SK-N-SH (cell line): ENCODE measurements at regions not wholly inside any gene's neighbourhood (a gene's known extent, or its start where the extent isn't known, plus 50 kb on each side); places are given as distances from the start of the nearest gene placed in this dataset.

Experiments used
- CTCF ChIA-PET: fragments of 300-600, 350-600 bp; formaldehyde crosslinking; extraction: SDS; loops from one replicate; lab custom pipeline; 2021; lab: Yijun Ruan, JAX
- POLR2A ChIA-PET: fragments of 350-600 bp; sonication (Branson Sonifier 250); formaldehyde crosslinking; extraction: SDS; loops from one replicate; lab custom pipeline; 2020; ENCODE audit warnings: antibody characterized with exemption, inconsistent platforms; lab: Yijun Ruan, JAX
- DNase-seq: peaks from one replicate; pipeline ENCODE4 v3.0.0; 2012
- H2AFZ ChIP-seq: fragments of 200-600 bp; sonication (generic); 2 replicates; pipeline ENCODE4 v1.8.1; 2016; ENCODE audit warnings: antibody characterized with exemption, mild to moderate bottlenecking, low read depth
- H3F3A ChIP-seq: fragments of 200-600 bp; sonication (generic); replicated peaks from 2 replicates; pipeline ENCODE3; 2016; ENCODE audit warnings: antibody characterized with exemption, mild to moderate bottlenecking; ENCODE audit not compliant: insufficient read depth
- H3K27ac ChIP-seq, 2 experiments: fragments of 200-500 bp in 1 of 2; fragments of 200-600 bp in 1 of 2; sonication (Bioruptor generic) in 1 of 2; sonication (generic), shearing (Covaris generic) in 1 of 2; 2 replicates each; pipeline versions ENCODE4 v1.5.1 to v1.6.1; 2014 to 2016; ENCODE audit warnings: low read depth in 2 of 2, inconsistent platforms in 1 of 2, low read length in 1 of 2, mild to moderate bottlenecking in 1 of 2, mixed read lengths in 1 of 2
- H3K27me3 ChIP-seq: fragments of 200-600 bp; sonication (generic), shearing (Covaris generic); 2 replicates; pipeline ENCODE4 v1.6.1; 2016; ENCODE audit warnings: mixed run types; ENCODE audit not compliant: insufficient read depth
- H3K36me3 ChIP-seq, 2 experiments: fragments of 200-500 bp in 1 of 2; fragments of 200-600 bp in 1 of 2; sonication (Bioruptor generic) in 1 of 2; sonication (generic) in 1 of 2; replicated peaks in 1 of 2; 2 replicates each; pipeline versions ENCODE3 to v1.5.1; 2014 to 2016; ENCODE audit warnings: low read length in 1 of 2, mild to moderate bottlenecking in 1 of 2; ENCODE audit not compliant: insufficient read depth in 2 of 2, control insufficient read depth in 1 of 2
- H3K4me1 ChIP-seq, 2 experiments: fragments of 200-500 bp in 1 of 2; fragments of 200-600 bp in 1 of 2; sonication (Bioruptor generic) in 1 of 2; sonication (generic), shearing (Covaris generic) in 1 of 2; 2 replicates each; pipeline versions ENCODE4 v1.5.1 to v1.6.1; 2014 to 2016; ENCODE audit warnings: low read depth in 1 of 2, low read length in 1 of 2, mixed run types in 1 of 2; ENCODE audit not compliant: insufficient read depth in 2 of 2, control insufficient read depth in 1 of 2
- H3K4me2 ChIP-seq: fragments of 200-600 bp; sonication (generic), shearing (Covaris generic); 2 replicates; pipeline ENCODE4 v1.6.1; 2017; ENCODE audit warnings: mixed run types
- H3K4me3 ChIP-seq, 2 experiments: fragments of 200-500 bp in 1 of 2; fragments of 200-600 bp in 1 of 2; sonication (Bioruptor generic) in 1 of 2; sonication (generic), shearing (Covaris generic) in 1 of 2; 2 replicates each; pipeline versions ENCODE4 v1.5.1 to v1.8.1; 2014 to 2016; ENCODE audit warnings: low read depth in 2 of 2, inconsistent platforms in 1 of 2, low read length in 1 of 2, mild to moderate bottlenecking in 1 of 2, mixed read lengths in 1 of 2, moderate library complexity in 1 of 2
- H3K79me2 ChIP-seq: fragments of 200-600 bp; sonication (generic); 2 replicates; pipeline ENCODE4 v1.8.1; 2017; ENCODE audit warnings: mild to moderate bottlenecking; ENCODE audit not compliant: insufficient read depth
- H3K9ac ChIP-seq: fragments of 200-600 bp; sonication (generic); 2 replicates; pipeline ENCODE4 v1.6.1; 2017; ENCODE audit warnings: mixed run types
- H3K9me2 ChIP-seq: fragments of 200-600 bp; sonication (generic); 2 replicates; pipeline ENCODE4 v1.6.1; 2017; ENCODE audit warnings: mixed run types
- H3K9me3 ChIP-seq: fragments of 200-600 bp; sonication (generic); 2 replicates; pipeline ENCODE4 v1.6.1; 2017; ENCODE audit warnings: mixed run types, mild to moderate bottlenecking, moderate library complexity
- H4K20me1 ChIP-seq: fragments of 200-600 bp; sonication (generic); 2 replicates; pipeline ENCODE4 v1.6.1; 2017; ENCODE audit warnings: mild to moderate bottlenecking, mixed run types; ENCODE audit not compliant: insufficient read depth
- CHD2 ChIP-seq: fragments of 150-350 bp; IDR thresholded peaks from 2 replicates; pipeline ENCODE4 v1.6.1; 2018; ENCODE audit warnings: low read length; ENCODE audit not compliant: partially characterized antibody
- ELF1 ChIP-seq: IDR thresholded peaks from 2 replicates; pipeline ENCODE4 v1.4.0; 2012
- EP300 ChIP-seq, 2 experiments: IDR thresholded peaks; 2 replicates each; pipeline versions ENCODE4 v1.4.0 to v1.6.1; 2012; ENCODE audit warnings: borderline replicate concordance in 1 of 2, low read depth in 1 of 2, low read length in 1 of 2
- EZH2phosphoT487 ChIP-seq: fragments of 200-600 bp; sonication (generic); IDR thresholded peaks from 2 replicates; pipeline ENCODE4 v1.6.1; 2017; ENCODE audit warnings: low read depth, mixed run types, mild to moderate bottlenecking, antibody characterized with exemption, moderate library complexity, borderline replicate concordance
- FOSL2 ChIP-seq: IDR thresholded peaks from 2 replicates; pipeline ENCODE4 v1.4.0; 2012; ENCODE audit warnings: low read depth, mild to moderate bottlenecking, moderate library complexity, borderline replicate concordance
- FOXJ3 ChIP-seq: sonication (generic); formaldehyde crosslinking; IDR thresholded peaks from 2 replicates; pipeline ENCODE4 v1.5.1; 2020; ENCODE audit warnings: mild to moderate bottlenecking, missing genetic modification reagents
- GABPA ChIP-seq: IDR thresholded peaks from 2 replicates; pipeline ENCODE4 v1.4.0; 2012; ENCODE audit warnings: low read depth, mild to moderate bottlenecking
- JUND ChIP-seq: IDR thresholded peaks from 2 replicates; pipeline ENCODE4 v1.4.0; 2012
- MAX ChIP-seq: IDR thresholded peaks from 2 replicates; pipeline ENCODE4 v1.4.0; 2012; ENCODE audit warnings: low read depth
- MEF2A ChIP-seq: IDR thresholded peaks from 2 replicates; pipeline ENCODE4 v1.4.0; 2012; ENCODE audit warnings: low read depth, borderline replicate concordance
- MXI1 ChIP-seq: IDR thresholded peaks from 2 replicates; pipeline ENCODE4 v1.6.1; 2012; ENCODE audit warnings: mild to moderate bottlenecking, low read depth, low read length, improper control_type of control experiment
- NRF1 ChIP-seq: IDR thresholded peaks from 2 replicates; pipeline ENCODE4 v1.6.1; 2012; ENCODE audit warnings: low read depth, mild to moderate bottlenecking, low read length
- POLR2AphosphoS5 ChIP-seq: IDR thresholded peaks from 2 replicates; pipeline ENCODE4 v1.6.1; 2012; ENCODE audit warnings: low read depth, low read length
- RAD21 ChIP-seq: IDR thresholded peaks from 2 replicates; pipeline ENCODE4 v1.6.1; 2012; ENCODE audit warnings: mild to moderate bottlenecking, low read length
- RCOR1 ChIP-seq: fragments of 150-350 bp; IDR thresholded peaks from 2 replicates; pipeline ENCODE4 v1.6.1; 2017; ENCODE audit warnings: antibody characterized with exemption, low read length
- RFX5 ChIP-seq: IDR thresholded peaks from 2 replicates; pipeline ENCODE4 v1.6.1; 2012; ENCODE audit warnings: mild to moderate bottlenecking, improper control_type of control experiment, low read length
- RXRA ChIP-seq: IDR thresholded peaks from 2 replicates; pipeline ENCODE4 v1.4.0; 2012; ENCODE audit warnings: low read depth, mild to moderate bottlenecking, borderline replicate concordance
- SIN3A ChIP-seq: IDR thresholded peaks from 2 replicates; pipeline ENCODE4 v1.6.1; 2012; ENCODE audit warnings: low read depth, mild to moderate bottlenecking, low read length, moderate library complexity, borderline replicate concordance
- SMC3 ChIP-seq: IDR thresholded peaks from 2 replicates; pipeline ENCODE4 v1.6.1; 2012; ENCODE audit warnings: low read depth, low read length, improper control_type of control experiment
- TAF1 ChIP-seq: IDR thresholded peaks from 2 replicates; pipeline ENCODE4 v1.6.1; 2012; ENCODE audit warnings: low read depth, mild to moderate bottlenecking, low read length, moderate library complexity, borderline replicate concordance
- TEAD4 ChIP-seq: IDR thresholded peaks from 2 replicates; pipeline ENCODE4 v1.4.0; 2012; ENCODE audit warnings: mild to moderate bottlenecking, borderline replicate concordance; ENCODE audit not compliant: insufficient read depth
- USF1 ChIP-seq: IDR thresholded peaks from 2 replicates; pipeline ENCODE4 v1.4.0; 2012; ENCODE audit warnings: low read depth, borderline replicate concordance
- YY1 ChIP-seq: IDR thresholded peaks from 2 replicates; pipeline ENCODE4 v1.4.0; 2012; ENCODE audit warnings: low read depth, mild to moderate bottlenecking
- ZBTB33 ChIP-seq: IDR thresholded peaks from 2 replicates; pipeline ENCODE4 v1.4.0; 2012; ENCODE audit warnings: low read depth, borderline replicate concordance
- WGBS: methylation state at CpG from one replicate; pipeline ENCODE4 v1.1.6; 2017; ENCODE audit warnings: low lambda C conversion rate; 5-methylcytosine and 5-hydroxymethylcytosine counted together

- H4K20me1 ChIP-seq, result no peaks in the 10 kb centered on the region
- no peak overlapping the region for H3K9ac ChIP-seq
- no peaks in the 10 kb centered on the region for H3K9me3 ChIP-seq
- no peak for DNase-seq
- H3K4me2 ChIP-seq, result no peak overlapping the region
- no peaks in the 10 kb centered on the region for H3K9me2 ChIP-seq
- ChIA-PET POLR2A (no interaction called here), CTCF (no interaction called here)
- TF ChIP-seq RCOR1 (no peak), MEF2A (no peak), EP300 (IDR thresholded peaks at IDR 0.05; ENCODE audit: borderline replicate concordance in 1 of 2, low read depth in 1 of 2, low read length in 1 of 2) (no peak), ELF1 (no peak), TEAD4 (no peak), MXI1 (no peak), NRF1 (no peak), EZH2phosphoT487 (no peak), CHD2 (no peak), RAD21 (no peak), FOXJ3 (CRISPR knock-in tag) (no peak), SIN3A (no peak), RFX5 (no peak), ZBTB33 (no peak), GABPA (no peak), USF1 (no peak)
- no peaks in the 10 kb centered on the region for H3K36me3 ChIP-seq
- H3K79me2 ChIP-seq, result no peaks in the 10 kb centered on the region
- H3K27me3 ChIP-seq, result peaks cover 85% of the 10 kb centered on the region
- no peaks in the 10 kb centered on the region for H3K4me1 ChIP-seq
- H2AFZ ChIP-seq, result no peak overlapping the region
- 38% methylated on average over 8 of the region's 8 CpGs for WGBS
- no peaks in the 10 kb centered on the region for H3F3A ChIP-seq
- H3K27ac ChIP-seq, result no peak overlapping the region
- H3K4me3 ChIP-seq, result no peak overlapping the region
Measured at GRCh38 chr7:155972247-155972646, 160.0 kb upstream of the SHH start.

GRCh38 chr7:155971180-155971770 lies 159.0 kb upstream of the SHH start:
- TF ChIP-seq MAX, result no peak
- no peak for TF ChIP-seq RXRA
- no peak for TF ChIP-seq JUND
- TF ChIP-seq FOSL2, result no peak
- no peak for TF ChIP-seq RAD21
- no peak for TF ChIP-seq TAF1
- no peak for TF ChIP-seq POLR2AphosphoS5
- TF ChIP-seq CHD2, result no peak
- no peak for TF ChIP-seq MXI1
- TF ChIP-seq SIN3A, result no peak
- TF ChIP-seq RFX5, result no peak
- no peak for TF ChIP-seq TEAD4
- TF ChIP-seq SMC3, result no peak
- no peak for TF ChIP-seq GABPA
- TF ChIP-seq FOXJ3 (CRISPR knock-in tag), result no peak
- no peak for TF ChIP-seq YY1
- no peak for TF ChIP-seq EP300 (IDR thresholded peaks at IDR 0.05; ENCODE audit: borderline replicate concordance in 1 of 2, low read depth in 1 of 2, low read length in 1 of 2)
- no peak for TF ChIP-seq MEF2A
- no peak for TF ChIP-seq ZBTB33
- TF ChIP-seq NRF1, result no peak
- no peaks in the 10 kb centered on the region for H3F3A ChIP-seq
- H3K27ac ChIP-seq, result no peak overlapping the region
- ChIA-PET CTCF (no interaction called here), POLR2A (no interaction called here)
- H3K4me3 ChIP-seq, result no peak overlapping the region
- no peak overlapping the region for H2AFZ ChIP-seq
- 17% methylated on average over 15 of the region's 15 CpGs for WGBS
- no peaks in the 10 kb centered on the region for H3K79me2 ChIP-seq
- DNase-seq, result no peak
- no peaks in the 10 kb centered on the region for H3K36me3 ChIP-seq
- H3K9me2 ChIP-seq, result no peaks in the 10 kb centered on the region
- no peak overlapping the region for H3K9ac ChIP-seq
- no peak overlapping the region for H3K4me2 ChIP-seq
- no peaks in the 10 kb centered on the region for H4K20me1 ChIP-seq
- H3K4me1 ChIP-seq, result no peaks in the 10 kb centered on the region
- H3K9me3 ChIP-seq, result no peaks in the 10 kb centered on the region
- H3K27me3 ChIP-seq, result peaks cover 75% of the 10 kb centered on the region
